ENCODE measurements at regions not wholly inside any gene's neighbourhood (a gene's known extent, or its start where the extent isn't known, plus 50 kb on each side); places are given as distances from the start of the nearest gene placed in this dataset.
A peak's percentile ranks its signal among the peaks of the same experiment; 100 is the strongest.

GRCh38 chr10:6769704-6770417 lies 189.8 kb upstream of the PRKCQ start:
- DNase-seq (ENCODE audit: low spot score), result no peak

- DNase-seq (ENCODE audit: low spot score), result peak; percentile 54
These were observed 186.2 kb upstream of the PRKCQ start for GRCh38 chr10:6766131-6766801.

DNA sequence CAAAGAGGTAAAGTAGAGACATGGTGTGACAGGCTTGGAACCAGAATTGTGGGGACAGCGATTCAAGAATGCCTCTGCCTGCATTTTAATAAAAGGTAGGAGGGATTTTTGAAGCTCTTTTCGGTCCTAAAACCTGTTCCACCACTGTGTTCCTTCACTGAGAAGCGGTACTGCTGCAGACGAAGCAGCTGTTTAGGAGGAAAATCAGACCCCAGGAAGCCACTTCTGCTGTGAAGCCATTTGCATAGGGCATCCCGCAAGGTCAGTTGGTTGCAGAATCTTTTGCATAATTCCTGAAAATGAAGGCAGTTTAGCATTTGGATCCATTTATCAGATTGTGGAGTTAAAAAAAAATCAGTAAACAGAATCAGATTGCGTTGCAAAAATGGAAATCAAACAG lies 183.3 kb upstream of the PRKCQ start:
- DNase-seq (ENCODE audit: low spot score), result no peak

- no peak for DNase-seq (ENCODE audit: low spot score)
These were observed 182.9 kb upstream of the PRKCQ start for GRCh38 chr10:6763001-6763400.

- DNase-seq (ENCODE audit: low spot score), result no peak
These were observed 179.9 kb upstream of the PRKCQ start for GRCh38 chr10:6759961-6760360.

GRCh38 chr10:6757158-6757557 lies 177.1 kb upstream of the PRKCQ start:
- no peak for DNase-seq (ENCODE audit: low spot score)

DNA sequence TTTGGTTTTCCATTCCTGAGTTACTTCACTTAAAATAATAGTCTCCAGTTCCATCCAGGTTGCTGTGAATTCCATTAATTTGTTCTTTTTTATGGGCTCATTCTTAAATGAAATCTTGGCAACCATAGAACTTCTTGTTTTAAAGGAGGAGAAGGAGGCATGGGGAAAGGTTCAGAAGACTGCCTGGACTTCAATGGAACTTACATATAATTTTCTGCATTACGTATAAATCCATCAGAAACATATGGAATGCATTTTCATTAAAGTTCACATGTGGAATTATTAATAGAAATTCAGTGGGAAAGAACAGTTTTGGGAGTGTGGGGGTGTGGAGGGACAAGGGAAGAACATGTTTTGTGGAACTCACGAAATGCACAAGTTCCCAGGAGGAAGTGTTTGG lies 176.6 kb upstream of the PRKCQ start:
- no peak for DNase-seq (ENCODE audit: low spot score)

DNA sequence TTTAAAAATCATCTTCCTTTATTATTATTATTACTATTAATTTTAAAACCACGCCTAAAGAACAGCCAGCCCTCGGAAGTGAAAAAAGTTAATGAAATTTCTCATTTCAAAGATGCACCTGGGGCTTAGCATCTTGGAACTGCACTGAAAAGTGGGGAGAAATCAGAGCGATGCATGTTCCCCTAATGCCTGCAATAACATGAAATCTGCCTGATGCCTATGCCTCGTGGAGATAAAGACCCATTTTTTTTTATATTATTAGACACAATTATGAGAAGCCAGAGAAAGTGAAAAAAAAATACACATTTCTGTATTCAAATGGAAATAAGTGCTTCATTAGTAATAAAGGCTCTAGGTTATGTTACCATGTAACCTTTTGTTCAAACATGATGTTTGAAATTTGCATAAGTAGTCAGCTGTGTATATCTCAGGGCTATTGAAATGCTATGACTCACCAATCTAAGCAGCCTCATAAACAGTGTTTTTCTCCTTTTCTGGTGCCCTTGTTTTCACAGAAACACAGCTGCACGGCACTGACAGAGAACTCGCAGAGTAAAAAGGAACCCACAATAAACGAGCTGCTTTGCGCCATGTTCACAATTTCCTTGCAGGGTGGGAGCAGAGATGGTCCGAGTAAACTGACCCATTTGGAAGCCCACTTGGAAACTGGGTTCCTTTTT lies 175.8 kb upstream of the PRKCQ start:
- DNase-seq (ENCODE audit: low spot score), result peak; percentile 75

DNA sequence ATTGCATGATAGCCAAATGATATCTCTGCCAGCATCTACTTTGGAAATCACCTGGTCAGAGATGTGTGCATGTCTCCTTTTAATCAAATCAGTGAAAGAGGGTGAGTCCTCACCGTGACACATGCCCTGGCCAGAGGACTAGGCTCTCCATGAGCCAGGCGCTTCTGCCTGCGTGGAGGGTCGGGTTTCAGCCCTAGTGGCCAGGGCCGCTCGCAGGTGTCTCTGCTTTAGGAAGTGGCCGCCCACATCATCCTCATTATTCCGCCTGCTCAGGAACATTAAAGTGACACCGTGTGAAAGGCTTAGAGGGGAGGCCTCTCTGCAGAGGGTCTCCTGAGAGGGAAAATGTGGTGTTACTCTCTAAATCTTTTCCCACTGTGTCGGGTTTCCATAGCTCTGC lies 173.6 kb upstream of the PRKCQ start:
- no peak for DNase-seq (ENCODE audit: low spot score)

GRCh38 chr10:6751363-6751762 lies 171.3 kb upstream of the PRKCQ start:
- no peak for DNase-seq (ENCODE audit: low spot score)

GRCh38 chr10:6748981-6749635 lies 169.0 kb upstream of the PRKCQ start:
- peak; percentile 80 for DNase-seq (ENCODE audit: low spot score)

GRCh38 chr10:6748029-6748428 lies 168.0 kb upstream of the PRKCQ start:
- DNase-seq (ENCODE audit: low spot score), result no peak

DNA sequence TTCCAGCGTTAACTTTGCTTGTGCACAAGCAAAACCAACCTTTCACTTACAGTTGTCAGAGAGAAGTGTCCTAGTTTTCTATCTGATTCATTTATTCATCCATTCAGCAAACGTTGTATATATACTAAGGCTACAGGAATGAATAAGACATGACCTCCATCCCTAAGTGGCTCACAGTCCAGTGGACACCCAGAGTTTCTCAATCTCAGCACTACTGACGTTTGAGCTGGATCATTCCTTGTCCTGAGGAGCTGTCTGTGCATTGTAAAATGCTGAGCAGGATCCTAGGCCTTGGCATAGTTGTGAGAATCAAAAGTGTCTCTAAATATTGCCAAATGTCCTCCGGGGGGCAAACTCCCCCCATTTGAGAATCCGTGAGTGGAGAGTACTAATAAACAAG lies 166.7 kb upstream of the PRKCQ start:
- DNase-seq (ENCODE audit: low spot score), result no peak

DNA sequence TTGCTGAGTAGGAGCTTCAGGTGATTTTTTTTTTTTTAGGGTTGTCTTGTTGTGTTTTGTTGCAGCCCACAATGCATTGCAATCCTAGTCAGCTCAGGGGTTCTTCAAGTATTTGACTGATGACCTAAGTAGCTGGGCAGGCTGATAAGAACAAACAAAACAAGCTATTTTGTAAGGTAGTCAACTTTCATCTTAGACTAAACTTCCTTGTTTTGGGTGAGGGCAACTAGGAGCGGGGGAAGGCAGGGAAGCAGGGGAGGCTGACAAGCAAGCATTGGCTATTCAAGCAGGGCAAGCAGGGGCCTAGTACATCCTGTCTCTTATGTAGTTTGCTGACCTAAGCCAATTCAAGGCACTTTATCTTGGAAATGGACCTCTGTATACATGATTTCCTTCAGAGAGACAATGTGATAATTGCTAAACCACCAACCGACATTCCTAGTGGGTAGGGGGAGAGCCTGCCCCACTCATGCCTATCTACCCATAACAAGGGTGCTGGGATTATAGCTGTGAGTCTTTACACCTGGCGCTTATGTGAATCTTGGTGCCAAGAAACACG lies 163.3 kb upstream of the PRKCQ start:
- DNase-seq (ENCODE audit: low spot score), result no peak

DNA sequence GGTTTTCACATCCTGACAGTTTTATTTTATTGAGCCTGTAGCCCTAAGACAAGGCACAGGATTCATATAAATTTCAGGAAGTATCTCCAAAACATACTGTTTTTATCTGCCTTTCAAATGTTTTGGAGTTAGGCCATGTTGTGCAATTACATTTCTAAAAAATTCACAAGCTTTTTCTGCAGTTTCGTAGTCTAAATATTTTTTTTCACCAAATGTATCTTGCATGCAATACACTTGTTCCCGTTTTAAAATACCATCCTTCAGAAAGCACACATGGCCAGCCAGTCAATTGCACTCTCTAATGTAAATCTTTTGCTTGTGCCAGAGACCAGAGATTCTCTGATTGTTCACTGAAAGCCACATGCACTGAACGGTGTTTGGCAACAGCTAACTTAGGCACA lies 161.5 kb upstream of the PRKCQ start:
- no peak for DNase-seq (ENCODE audit: low spot score)

- no peak for DNase-seq (ENCODE audit: low spot score)
These were observed 159.6 kb upstream of the PRKCQ start for GRCh38 chr10:6739530-6740174.

DNA sequence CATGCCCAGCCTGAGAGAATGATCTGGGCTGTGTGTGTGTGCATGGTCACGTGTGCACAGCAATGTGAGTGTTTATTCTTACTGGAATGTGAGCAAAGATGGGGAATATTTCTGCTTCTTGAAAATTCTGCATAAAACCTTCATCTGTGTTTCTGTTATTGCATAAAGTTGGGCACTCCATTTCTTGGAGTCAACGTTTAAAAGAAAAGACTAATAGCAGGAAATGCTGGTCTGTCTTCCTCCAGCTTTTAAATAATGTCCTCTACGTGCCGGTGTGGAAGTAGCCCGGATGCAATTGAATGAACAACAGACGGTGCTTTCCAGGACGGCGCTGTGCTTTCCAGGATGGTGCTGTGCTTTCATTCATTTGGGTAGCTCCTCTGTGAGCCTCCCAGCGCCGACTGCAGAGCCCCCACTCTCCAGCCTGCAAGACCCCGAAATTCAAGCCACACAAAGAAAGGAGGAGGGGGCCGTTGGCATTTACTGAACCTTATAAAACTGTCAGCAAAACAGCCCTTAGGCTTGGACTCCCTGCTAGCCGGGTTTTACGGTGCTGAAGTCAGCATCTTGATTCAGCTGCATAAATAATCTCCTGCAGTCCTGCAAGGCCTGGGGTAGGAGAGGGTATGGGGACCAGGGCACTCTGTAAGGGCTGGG lies 158.2 kb upstream of the PRKCQ start:
- DNase-seq (ENCODE audit: low spot score), result peak; percentile 49

GRCh38 chr10:6737758-6738111 lies 157.7 kb upstream of the PRKCQ start:
- no peak for DNase-seq (ENCODE audit: low spot score)

GRCh38 chr10:6737080-6737641 lies 157.1 kb upstream of the PRKCQ start:
- DNase-seq (ENCODE audit: low spot score), result no peak

DNA sequence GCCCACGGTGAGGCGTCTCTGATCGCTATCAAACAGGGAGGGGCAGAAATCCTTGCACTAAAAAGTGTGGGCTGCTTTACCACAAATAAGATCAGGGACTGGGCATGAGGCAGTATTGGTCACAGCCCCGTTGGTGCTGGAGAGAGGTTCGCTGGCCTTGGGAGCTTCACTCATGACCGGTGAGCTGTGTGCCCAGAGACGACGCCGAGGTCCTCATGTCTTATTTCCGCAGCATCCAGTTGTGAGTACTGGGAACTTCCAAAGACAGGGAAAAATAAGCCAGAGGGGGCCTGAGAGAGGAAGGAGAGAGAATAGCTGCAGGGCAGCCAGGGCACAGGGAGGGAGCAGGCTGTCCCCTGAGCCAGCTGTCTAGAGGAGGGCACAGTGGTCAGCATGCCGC lies 154.2 kb upstream of the PRKCQ start:
- DNase-seq (ENCODE audit: low spot score), result no peak

GRCh38 chr10:6729861-6730344 lies 149.8 kb upstream of the PRKCQ start:
- no peak for DNase-seq (ENCODE audit: low spot score)
